ENCODE measurements at regions not wholly inside any gene's neighbourhood (a gene's known extent, or its start where the extent isn't known, plus 50 kb on each side); places are given as distances from the start of the nearest gene placed in this dataset.
"Not testable (repeated sequence)": the region's sequence is repeated elsewhere in the genome, so short reads cannot be mapped to it uniquely, and the experiment has no call there.

GRCh38 chr3:177610686-177611633 lies 413.7 kb upstream of the TBL1XR1 start:
- DNase-seq: no peak

- DNase-seq: no peak
Observed at GRCh38 chr3:177611752-177612334, 414.6 kb upstream of the TBL1XR1 start.

GRCh38 chr3:177613901-177614300 lies 416.6 kb upstream of the TBL1XR1 start:
- no peak for DNase-seq

GRCh38 chr3:177615015-177615414 lies 417.7 kb upstream of the TBL1XR1 start:
- DNase-seq: no peak

GRCh38 chr3:177618873-177619733 lies 421.8 kb upstream of the TBL1XR1 start:
- DNase-seq: no peak

GRCh38 chr3:177620073-177620472 lies 422.8 kb upstream of the TBL1XR1 start:
- no peak for DNase-seq

- DNase-seq: no peak
Observed at GRCh38 chr3:177622520-177622919, 425.2 kb upstream of the TBL1XR1 start.

GRCh38 chr3:177622982-177623617 lies 425.8 kb upstream of the TBL1XR1 start:
- DNase-seq: no peak

GRCh38 chr3:177624528-177625495 lies 427.5 kb upstream of the TBL1XR1 start:
- no peak for DNase-seq

GRCh38 chr3:177626045-177626444 lies 428.8 kb upstream of the TBL1XR1 start:
- no peak for DNase-seq

- not testable (repeated sequence) for DNase-seq
Observed at GRCh38 chr3:177628095-177628719, 430.9 kb upstream of the TBL1XR1 start.

- DNase-seq: no peak
Observed at GRCh38 chr3:177629276-177629675, 432.0 kb upstream of the TBL1XR1 start.

- DNase-seq: no peak
Observed at GRCh38 chr3:177633671-177634207, 436.5 kb upstream of the TBL1XR1 start.

GRCh38 chr3:177635601-177636106 lies 438.4 kb upstream of the TBL1XR1 start:
- DNase-seq: not testable (repeated sequence)

GRCh38 chr3:177640319-177640965 lies 443.2 kb upstream of the TBL1XR1 start:
- DNase-seq: no peak

- no peak for DNase-seq
Observed at GRCh38 chr3:177641206-177641605, 443.9 kb upstream of the TBL1XR1 start.

GRCh38 chr3:177642042-177642803 lies 444.9 kb upstream of the TBL1XR1 start:
- no peak for DNase-seq

- no peak for DNase-seq
Observed at GRCh38 chr3:177642804-177643125, 445.5 kb upstream of the TBL1XR1 start.

- DNase-seq: no peak
Observed at GRCh38 chr3:177646749-177647148, 449.5 kb upstream of the TBL1XR1 start.

All from NCI-H1694 (cell line).